ENCODE measurements at regions not wholly inside any gene's neighbourhood (a gene's known extent, or its start where the extent isn't known, plus 50 kb on each side); places are given as distances from the start of the nearest gene placed in this dataset.

- no peaks in the 10 kb centered on the region for H3K79me2 ChIP-seq (ENCODE audit: insufficient read depth)
- no peak overlapping the region for H3K4me2 ChIP-seq
- no peaks in the 10 kb centered on the region for H3K4me1 ChIP-seq (ENCODE audit: control insufficient read depth in 1 of 2, insufficient read depth in 2 of 2, low read depth in 1 of 2, low read length in 1 of 2)
- H3K36me3 ChIP-seq (replicated peaks in 1 of 2; ENCODE audit: control insufficient read depth in 1 of 2, insufficient read depth in 2 of 2, low read length in 1 of 2): no peaks in the 10 kb centered on the region
- ChIA-PET POLR2A (no interaction called here), CTCF (interaction anchor here (0.7 kb wide), 1 partner anchor 550 kb away, joined by 3 read pairs; no protein-coding TSS in a partner anchor)
- H3K9ac ChIP-seq: no peak overlapping the region
- H4K20me1 ChIP-seq (ENCODE audit: insufficient read depth): no peaks in the 10 kb centered on the region
- TF ChIP-seq GABPA (IDR thresholded peaks at IDR 0.05; ENCODE audit: low read depth) (no peak), MEF2A (IDR thresholded peaks at IDR 0.05; ENCODE audit: borderline replicate concordance, low read depth) (no peak), NRF1 (IDR thresholded peaks at IDR 0.05; ENCODE audit: low read depth, low read length) (no peak), TEAD4 (IDR thresholded peaks at IDR 0.05; ENCODE audit: borderline replicate concordance, insufficient read depth) (no peak), FOXJ3 (CRISPR knock-in tag; IDR thresholded peaks at IDR 0.05) (no peak), FOSL2 (IDR thresholded peaks at IDR 0.05; ENCODE audit: borderline replicate concordance, low read depth) (no peak), ELF1 (IDR thresholded peaks at IDR 0.05) (no peak)
- TF ChIP-seq, protein P1, sequence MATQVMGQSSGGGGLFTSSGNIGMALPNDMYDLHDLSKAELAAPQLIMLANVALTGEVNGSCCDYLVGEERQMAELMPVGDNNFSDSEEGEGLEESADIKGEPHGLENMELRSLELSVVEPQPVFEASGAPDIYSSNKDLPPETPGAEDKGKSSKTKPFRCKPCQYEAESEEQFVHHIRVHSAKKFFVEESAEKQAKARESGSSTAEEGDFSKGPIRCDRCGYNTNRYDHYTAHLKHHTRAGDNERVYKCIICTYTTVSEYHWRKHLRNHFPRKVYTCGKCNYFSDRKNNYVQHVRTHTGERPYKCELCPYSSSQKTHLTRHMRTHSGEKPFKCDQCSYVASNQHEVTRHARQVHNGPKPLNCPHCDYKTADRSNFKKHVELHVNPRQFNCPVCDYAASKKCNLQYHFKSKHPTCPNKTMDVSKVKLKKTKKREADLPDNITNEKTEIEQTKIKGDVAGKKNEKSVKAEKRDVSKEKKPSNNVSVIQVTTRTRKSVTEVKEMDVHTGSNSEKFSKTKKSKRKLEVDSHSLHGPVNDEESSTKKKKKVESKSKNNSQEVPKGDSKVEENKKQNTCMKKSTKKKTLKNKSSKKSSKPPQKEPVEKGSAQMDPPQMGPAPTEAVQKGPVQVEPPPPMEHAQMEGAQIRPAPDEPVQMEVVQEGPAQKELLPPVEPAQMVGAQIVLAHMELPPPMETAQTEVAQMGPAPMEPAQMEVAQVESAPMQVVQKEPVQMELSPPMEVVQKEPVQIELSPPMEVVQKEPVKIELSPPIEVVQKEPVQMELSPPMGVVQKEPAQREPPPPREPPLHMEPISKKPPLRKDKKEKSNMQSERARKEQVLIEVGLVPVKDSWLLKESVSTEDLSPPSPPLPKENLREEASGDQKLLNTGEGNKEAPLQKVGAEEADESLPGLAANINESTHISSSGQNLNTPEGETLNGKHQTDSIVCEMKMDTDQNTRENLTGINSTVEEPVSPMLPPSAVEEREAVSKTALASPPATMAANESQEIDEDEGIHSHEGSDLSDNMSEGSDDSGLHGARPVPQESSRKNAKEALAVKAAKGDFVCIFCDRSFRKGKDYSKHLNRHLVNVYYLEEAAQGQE (IDR thresholded peaks at IDR 0.05; ENCODE audit: low read depth, low read length): no peak
- H3F3A ChIP-seq (replicated peaks; ENCODE audit: insufficient read depth): no peaks in the 10 kb centered on the region
- no peak for DNase-seq
- H3K27ac ChIP-seq (ENCODE audit: low read depth in 2 of 2, low read length in 1 of 2): no peak overlapping the region
- H3K27me3 ChIP-seq (ENCODE audit: insufficient read depth): no peaks in the 10 kb centered on the region
- no peaks in the 10 kb centered on the region for H3K9me2 ChIP-seq
- 17% methylated on average over 2 of the region's 2 CpGs for WGBS (ENCODE audit: low lambda C conversion rate)
- H3K4me3 ChIP-seq (ENCODE audit: low read depth in 2 of 2, low read length in 1 of 2): no peak overlapping the region
- no peak overlapping the region for H2AFZ ChIP-seq (ENCODE audit: low read depth)
- no peaks in the 10 kb centered on the region for H3K9me3 ChIP-seq
Measured at GRCh38 chr4:65738134-65738533, 67.8 kb upstream of the EPHA5 start.

DNA sequence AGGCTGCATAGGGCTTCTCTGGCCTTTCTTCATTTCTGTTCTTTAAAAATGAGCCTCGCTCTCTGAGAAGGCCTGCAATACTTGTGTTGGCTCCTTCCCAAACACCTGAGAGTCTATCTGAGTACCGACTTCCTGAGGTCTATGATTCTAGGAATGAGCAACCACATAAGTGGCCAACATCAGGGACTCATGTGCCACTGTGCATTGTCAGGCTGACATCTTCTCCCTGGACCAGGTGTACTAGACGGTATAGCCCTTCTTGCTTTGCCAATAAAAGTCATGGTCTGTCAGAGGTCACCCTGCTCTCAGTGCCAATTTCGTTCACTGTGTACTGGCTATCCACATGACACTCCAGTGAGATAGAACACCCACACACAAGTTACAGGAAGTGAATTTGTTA is 67.4 kb upstream of the EPHA5 start:
- no peak for DNase-seq
- 2% methylated on average over 4 of the region's 4 CpGs for WGBS (ENCODE audit: low lambda C conversion rate)
- Histone ChIP-seq H3F3A (replicated peaks; ENCODE audit: insufficient read depth) (no peaks in the 10 kb centered on the region), H3K27ac (ENCODE audit: low read depth in 2 of 2, low read length in 1 of 2) (no peak overlapping the region), H2AFZ (ENCODE audit: low read depth) (no peak overlapping the region), H3K27me3 (ENCODE audit: insufficient read depth) (no peaks in the 10 kb centered on the region), H3K9me2 (no peaks in the 10 kb centered on the region), H3K36me3 (replicated peaks in 1 of 2; ENCODE audit: control insufficient read depth in 1 of 2, insufficient read depth in 2 of 2, low read length in 1 of 2) (no peaks in the 10 kb centered on the region), H3K9ac (no peak overlapping the region), H3K4me1 (ENCODE audit: control insufficient read depth in 1 of 2, insufficient read depth in 2 of 2, low read depth in 1 of 2, low read length in 1 of 2) (no peaks in the 10 kb centered on the region), H3K9me3 (no peaks in the 10 kb centered on the region), H3K79me2 (ENCODE audit: insufficient read depth) (no peaks in the 10 kb centered on the region), H3K4me3 (ENCODE audit: low read depth in 2 of 2, low read length in 1 of 2) (no peak overlapping the region), H3K4me2 (no peak overlapping the region), H4K20me1 (ENCODE audit: insufficient read depth) (no peaks in the 10 kb centered on the region)
- TF ChIP-seq FOXM1 (IDR thresholded peaks at IDR 0.05; ENCODE audit: low read depth): no peak
- TF ChIP-seq, protein P2, sequence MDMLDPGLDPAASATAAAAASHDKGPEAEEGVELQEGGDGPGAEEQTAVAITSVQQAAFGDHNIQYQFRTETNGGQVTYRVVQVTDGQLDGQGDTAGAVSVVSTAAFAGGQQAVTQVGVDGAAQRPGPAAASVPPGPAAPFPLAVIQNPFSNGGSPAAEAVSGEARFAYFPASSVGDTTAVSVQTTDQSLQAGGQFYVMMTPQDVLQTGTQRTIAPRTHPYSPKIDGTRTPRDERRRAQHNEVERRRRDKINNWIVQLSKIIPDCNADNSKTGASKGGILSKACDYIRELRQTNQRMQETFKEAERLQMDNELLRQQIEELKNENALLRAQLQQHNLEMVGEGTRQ (IDR thresholded peaks at IDR 0.05; ENCODE audit: borderline replicate concordance, low read depth, low read length): no peak
- no peak for TF ChIP-seq RXRA (IDR thresholded peaks at IDR 0.05; ENCODE audit: borderline replicate concordance, low read depth)
- POLR2A ChIA-PET: no interaction called here
- CTCF ChIA-PET: no interaction called here

Data from SK-N-SH (cell line).